ENCODE measurements at regions not wholly inside any gene's neighbourhood (a gene's known extent, or its start where the extent isn't known, plus 50 kb on each side); places are given as distances from the start of the nearest gene placed in this dataset.

DNA sequence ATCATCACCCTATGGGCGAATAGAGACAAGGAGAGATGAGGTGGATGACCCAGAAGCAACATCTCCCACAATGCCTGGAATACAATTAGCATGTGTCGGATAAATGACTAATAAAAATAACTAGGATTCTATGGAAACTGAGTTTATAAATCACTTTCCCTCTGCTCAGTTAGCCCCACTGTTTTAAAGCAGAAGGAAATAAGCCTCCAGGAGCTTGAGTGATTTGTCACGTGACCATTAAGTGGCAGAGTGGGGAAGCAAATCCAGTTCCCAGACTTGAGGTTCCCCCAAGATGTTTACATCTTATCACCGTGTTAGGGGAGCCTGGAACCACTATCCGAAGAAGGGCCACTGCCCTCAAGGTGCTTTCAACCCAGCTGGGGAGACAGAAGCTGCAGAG lies 136.5 kb upstream of the CCND2 start:
- no peaks in the 10 kb centered on the region for H4K20me1 ChIP-seq (ENCODE audit: insufficient read depth)
- H3K4me2 ChIP-seq = no peak overlapping the region
- H3K27ac ChIP-seq (ENCODE audit: low read depth in 2 of 2, low read length in 1 of 2) = no peak overlapping the region
- no peak for DNase-seq
- ChIA-PET CTCF (no interaction called here), POLR2A (no interaction called here)
- no peaks in the 10 kb centered on the region for H3K36me3 ChIP-seq (replicated peaks in 1 of 2; ENCODE audit: control insufficient read depth in 1 of 2, insufficient read depth in 2 of 2, low read length in 1 of 2)
- H3K9ac ChIP-seq = no peak overlapping the region
- 10% methylated on average over 5 of the region's 5 CpGs for WGBS (ENCODE audit: low lambda C conversion rate)
- no peaks in the 10 kb centered on the region for H3K9me3 ChIP-seq
- no peaks in the 10 kb centered on the region for H3F3A ChIP-seq (replicated peaks; ENCODE audit: insufficient read depth)
- H3K4me3 ChIP-seq (ENCODE audit: low read depth in 2 of 2, low read length in 1 of 2) = no peak overlapping the region
- H3K9me2 ChIP-seq = no peaks in the 10 kb centered on the region
- H3K4me1 ChIP-seq (ENCODE audit: control insufficient read depth in 1 of 2, insufficient read depth in 2 of 2, low read depth in 1 of 2, low read length in 1 of 2) = no peaks in the 10 kb centered on the region
- no peaks in the 10 kb centered on the region for H3K79me2 ChIP-seq (ENCODE audit: insufficient read depth)
- TF ChIP-seq, protein P1, sequence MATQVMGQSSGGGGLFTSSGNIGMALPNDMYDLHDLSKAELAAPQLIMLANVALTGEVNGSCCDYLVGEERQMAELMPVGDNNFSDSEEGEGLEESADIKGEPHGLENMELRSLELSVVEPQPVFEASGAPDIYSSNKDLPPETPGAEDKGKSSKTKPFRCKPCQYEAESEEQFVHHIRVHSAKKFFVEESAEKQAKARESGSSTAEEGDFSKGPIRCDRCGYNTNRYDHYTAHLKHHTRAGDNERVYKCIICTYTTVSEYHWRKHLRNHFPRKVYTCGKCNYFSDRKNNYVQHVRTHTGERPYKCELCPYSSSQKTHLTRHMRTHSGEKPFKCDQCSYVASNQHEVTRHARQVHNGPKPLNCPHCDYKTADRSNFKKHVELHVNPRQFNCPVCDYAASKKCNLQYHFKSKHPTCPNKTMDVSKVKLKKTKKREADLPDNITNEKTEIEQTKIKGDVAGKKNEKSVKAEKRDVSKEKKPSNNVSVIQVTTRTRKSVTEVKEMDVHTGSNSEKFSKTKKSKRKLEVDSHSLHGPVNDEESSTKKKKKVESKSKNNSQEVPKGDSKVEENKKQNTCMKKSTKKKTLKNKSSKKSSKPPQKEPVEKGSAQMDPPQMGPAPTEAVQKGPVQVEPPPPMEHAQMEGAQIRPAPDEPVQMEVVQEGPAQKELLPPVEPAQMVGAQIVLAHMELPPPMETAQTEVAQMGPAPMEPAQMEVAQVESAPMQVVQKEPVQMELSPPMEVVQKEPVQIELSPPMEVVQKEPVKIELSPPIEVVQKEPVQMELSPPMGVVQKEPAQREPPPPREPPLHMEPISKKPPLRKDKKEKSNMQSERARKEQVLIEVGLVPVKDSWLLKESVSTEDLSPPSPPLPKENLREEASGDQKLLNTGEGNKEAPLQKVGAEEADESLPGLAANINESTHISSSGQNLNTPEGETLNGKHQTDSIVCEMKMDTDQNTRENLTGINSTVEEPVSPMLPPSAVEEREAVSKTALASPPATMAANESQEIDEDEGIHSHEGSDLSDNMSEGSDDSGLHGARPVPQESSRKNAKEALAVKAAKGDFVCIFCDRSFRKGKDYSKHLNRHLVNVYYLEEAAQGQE (IDR thresholded peaks at IDR 0.05; ENCODE audit: low read depth, low read length) = no peak
- TF ChIP-seq MXI1 (IDR thresholded peaks at IDR 0.05; ENCODE audit: low read depth, low read length) (no peak), MAX (IDR thresholded peaks at IDR 0.05; ENCODE audit: low read depth) (no peak), TEAD4 (IDR thresholded peaks at IDR 0.05; ENCODE audit: borderline replicate concordance, insufficient read depth) (no peak), SMC3 (IDR thresholded peaks at IDR 0.05; ENCODE audit: low read depth, low read length) (no peak), RXRA (IDR thresholded peaks at IDR 0.05; ENCODE audit: borderline replicate concordance, low read depth) (no peak), EP300 (IDR thresholded peaks at IDR 0.05; ENCODE audit: borderline replicate concordance in 1 of 2, low read depth in 1 of 2, low read length in 1 of 2) (no peak), MEF2A (IDR thresholded peaks at IDR 0.05; ENCODE audit: borderline replicate concordance, low read depth) (no peak), USF2 (IDR thresholded peaks at IDR 0.05; ENCODE audit: borderline replicate concordance, low read depth, low read length) (no peak), RCOR1 (IDR thresholded peaks at IDR 0.05; ENCODE audit: low read length) (no peak), RAD21 (IDR thresholded peaks at IDR 0.05; ENCODE audit: low read length) (no peak), YY1 (IDR thresholded peaks at IDR 0.05; ENCODE audit: low read depth) (no peak), EZH2phosphoT487 (IDR thresholded peaks at IDR 0.05; ENCODE audit: borderline replicate concordance, low read depth) (no peak), FOSL2 (IDR thresholded peaks at IDR 0.05; ENCODE audit: borderline replicate concordance, low read depth) (no peak), ELF1 (IDR thresholded peaks at IDR 0.05) (no peak), USF1 (IDR thresholded peaks at IDR 0.05; ENCODE audit: borderline replicate concordance, low read depth) (no peak), JUND (IDR thresholded peaks at IDR 0.05) (no peak), SIN3A (IDR thresholded peaks at IDR 0.05; ENCODE audit: borderline replicate concordance, low read depth, low read length) (no peak)
- TF ChIP-seq, protein P2, sequence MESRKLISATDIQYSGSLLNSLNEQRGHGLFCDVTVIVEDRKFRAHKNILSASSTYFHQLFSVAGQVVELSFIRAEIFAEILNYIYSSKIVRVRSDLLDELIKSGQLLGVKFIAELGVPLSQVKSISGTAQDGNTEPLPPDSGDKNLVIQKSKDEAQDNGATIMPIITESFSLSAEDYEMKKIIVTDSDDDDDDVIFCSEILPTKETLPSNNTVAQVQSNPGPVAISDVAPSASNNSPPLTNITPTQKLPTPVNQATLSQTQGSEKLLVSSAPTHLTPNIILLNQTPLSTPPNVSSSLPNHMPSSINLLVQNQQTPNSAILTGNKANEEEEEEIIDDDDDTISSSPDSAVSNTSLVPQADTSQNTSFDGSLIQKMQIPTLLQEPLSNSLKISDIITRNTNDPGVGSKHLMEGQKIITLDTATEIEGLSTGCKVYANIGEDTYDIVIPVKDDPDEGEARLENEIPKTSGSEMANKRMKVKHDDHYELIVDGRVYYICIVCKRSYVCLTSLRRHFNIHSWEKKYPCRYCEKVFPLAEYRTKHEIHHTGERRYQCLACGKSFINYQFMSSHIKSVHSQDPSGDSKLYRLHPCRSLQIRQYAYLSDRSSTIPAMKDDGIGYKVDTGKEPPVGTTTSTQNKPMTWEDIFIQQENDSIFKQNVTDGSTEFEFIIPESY (IDR thresholded peaks at IDR 0.05; ENCODE audit: borderline replicate concordance, low read depth) = no peak
- no peak overlapping the region for H2AFZ ChIP-seq (ENCODE audit: low read depth)
- peaks cover 52% of the 10 kb centered on the region; the same call in 1 of the 2 replicates for H3K27me3 ChIP-seq (ENCODE audit: insufficient read depth)
